ENCODE measurements at regions not wholly inside any gene's neighbourhood (a gene's known extent, or its start where the extent isn't known, plus 50 kb on each side); places are given as distances from the start of the nearest gene placed in this dataset.

DNA sequence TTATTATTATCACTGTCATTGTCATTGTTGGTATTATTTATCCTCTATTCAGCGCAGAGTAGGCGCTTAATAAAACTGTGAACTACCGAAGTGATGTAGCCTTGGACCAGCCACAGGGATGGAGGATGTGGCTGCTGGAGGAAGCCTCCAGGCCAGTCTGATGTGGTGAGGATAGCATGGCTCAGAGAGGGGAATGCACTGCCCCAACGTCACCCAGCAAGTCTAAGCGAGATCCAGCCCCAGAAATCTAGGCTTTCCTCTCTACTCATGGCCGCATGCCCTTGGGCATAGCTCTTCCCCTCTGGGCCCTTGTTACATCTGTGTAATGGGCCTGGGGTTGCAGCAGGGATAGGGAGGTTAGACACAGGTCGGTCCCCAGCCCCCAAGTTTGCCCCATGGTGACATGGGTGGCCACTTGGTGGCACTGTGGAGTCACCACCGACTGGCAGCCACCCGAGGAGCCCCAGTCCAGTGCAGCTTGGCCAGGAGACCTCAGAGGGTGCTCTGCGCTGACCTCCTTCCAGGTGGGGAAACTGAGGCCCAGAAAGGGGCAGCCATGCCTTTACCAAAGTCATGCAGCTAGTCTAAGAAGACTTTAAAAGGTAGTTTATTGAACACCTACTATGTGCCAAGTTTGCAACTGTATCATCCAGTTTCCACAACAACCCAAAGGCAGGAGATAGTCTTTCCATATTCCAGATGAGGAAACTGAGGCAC lies 395.7 kb downstream of the MN1 start:
- TF ChIP-seq, protein P1, sequence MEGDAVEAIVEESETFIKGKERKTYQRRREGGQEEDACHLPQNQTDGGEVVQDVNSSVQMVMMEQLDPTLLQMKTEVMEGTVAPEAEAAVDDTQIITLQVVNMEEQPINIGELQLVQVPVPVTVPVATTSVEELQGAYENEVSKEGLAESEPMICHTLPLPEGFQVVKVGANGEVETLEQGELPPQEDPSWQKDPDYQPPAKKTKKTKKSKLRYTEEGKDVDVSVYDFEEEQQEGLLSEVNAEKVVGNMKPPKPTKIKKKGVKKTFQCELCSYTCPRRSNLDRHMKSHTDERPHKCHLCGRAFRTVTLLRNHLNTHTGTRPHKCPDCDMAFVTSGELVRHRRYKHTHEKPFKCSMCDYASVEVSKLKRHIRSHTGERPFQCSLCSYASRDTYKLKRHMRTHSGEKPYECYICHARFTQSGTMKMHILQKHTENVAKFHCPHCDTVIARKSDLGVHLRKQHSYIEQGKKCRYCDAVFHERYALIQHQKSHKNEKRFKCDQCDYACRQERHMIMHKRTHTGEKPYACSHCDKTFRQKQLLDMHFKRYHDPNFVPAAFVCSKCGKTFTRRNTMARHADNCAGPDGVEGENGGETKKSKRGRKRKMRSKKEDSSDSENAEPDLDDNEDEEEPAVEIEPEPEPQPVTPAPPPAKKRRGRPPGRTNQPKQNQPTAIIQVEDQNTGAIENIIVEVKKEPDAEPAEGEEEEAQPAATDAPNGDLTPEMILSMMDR (IDR thresholded peaks at IDR 0.05): peak in 1 of 2 donors; percentile 62
- TF ChIP-seq POLR2A (IDR thresholded peaks at IDR 0.05): no peak

Measured in suprapubic skin (tissue), 3 donors.